HL-60 (cell line): ENCODE measurements at regions not wholly inside any gene's neighbourhood (a gene's known extent, or its start where the extent isn't known, plus 50 kb on each side); places are given as distances from the start of the nearest gene placed in this dataset.

ENCODE experiments used
- DNase-seq, 2 experiments: peaks; one replicate each; pipeline ENCODE4 v3.0.0-alpha.2; 2010 to 2020; ENCODE audit warnings: low read depth in 1 of 2, low spot score in 1 of 2
- H3K27ac ChIP-seq: fragments of 250-450 bp; sonication (Bioruptor Pico); replicated peaks from 2 replicates; pipeline ENCODE4 v1.5.1; 2020; ENCODE audit warnings: mild to moderate bottlenecking, moderate library complexity
- H3K27me3 ChIP-seq: fragments of 250-450 bp; sonication (Bioruptor Pico); 2 replicates; pipeline ENCODE4 v1.5.1; 2021; ENCODE audit warnings: mild to moderate bottlenecking, moderate library complexity; ENCODE audit not compliant: insufficient read depth, poor library complexity, severe bottlenecking
- H3K4me3 ChIP-seq: replicated peaks from 2 replicates; pipeline ENCODE4 v1.5.1; 2011; ENCODE audit warnings: mild to moderate bottlenecking, control low read depth, low read length; ENCODE audit not compliant: insufficient read depth
- GABPA ChIP-seq: IDR thresholded peaks from 2 replicates; pipeline ENCODE4 v1.6.1; 2012; ENCODE audit warnings: low read depth
- POLR2AphosphoS5 ChIP-seq: IDR thresholded peaks from 2 replicates; pipeline ENCODE4 v1.6.1; 2012; ENCODE audit warnings: low read depth
- SPI1 ChIP-seq: IDR thresholded peaks from 2 replicates; pipeline ENCODE4 v1.6.1; 2012; ENCODE audit warnings: low read depth, mild to moderate bottlenecking, borderline replicate concordance
- TF ChIP-seq, protein P1 (sequence below): IDR thresholded peaks from one replicate; pipeline ENCODE4 v1.5.1; 2011; ENCODE audit warnings: low read length, control low read depth, inconsistent platforms; ENCODE audit not compliant: insufficient read depth
- TF ChIP-seq, protein P2 (sequence below): IDR thresholded peaks from 2 replicates; pipeline ENCODE4 v1.6.1; 2012; ENCODE audit warnings: low read depth; ENCODE audit not compliant: insufficient replicate concordance

- Histone ChIP-seq H3K27me3 (no peaks in the 10 kb centered on the region), H3K4me3 (no peak overlapping the region), H3K27ac (no peak overlapping the region)
- no peak for TF ChIP-seq GABPA
- TF ChIP-seq, protein P1, sequence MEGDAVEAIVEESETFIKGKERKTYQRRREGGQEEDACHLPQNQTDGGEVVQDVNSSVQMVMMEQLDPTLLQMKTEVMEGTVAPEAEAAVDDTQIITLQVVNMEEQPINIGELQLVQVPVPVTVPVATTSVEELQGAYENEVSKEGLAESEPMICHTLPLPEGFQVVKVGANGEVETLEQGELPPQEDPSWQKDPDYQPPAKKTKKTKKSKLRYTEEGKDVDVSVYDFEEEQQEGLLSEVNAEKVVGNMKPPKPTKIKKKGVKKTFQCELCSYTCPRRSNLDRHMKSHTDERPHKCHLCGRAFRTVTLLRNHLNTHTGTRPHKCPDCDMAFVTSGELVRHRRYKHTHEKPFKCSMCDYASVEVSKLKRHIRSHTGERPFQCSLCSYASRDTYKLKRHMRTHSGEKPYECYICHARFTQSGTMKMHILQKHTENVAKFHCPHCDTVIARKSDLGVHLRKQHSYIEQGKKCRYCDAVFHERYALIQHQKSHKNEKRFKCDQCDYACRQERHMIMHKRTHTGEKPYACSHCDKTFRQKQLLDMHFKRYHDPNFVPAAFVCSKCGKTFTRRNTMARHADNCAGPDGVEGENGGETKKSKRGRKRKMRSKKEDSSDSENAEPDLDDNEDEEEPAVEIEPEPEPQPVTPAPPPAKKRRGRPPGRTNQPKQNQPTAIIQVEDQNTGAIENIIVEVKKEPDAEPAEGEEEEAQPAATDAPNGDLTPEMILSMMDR = no peak
- TF ChIP-seq, protein P2, sequence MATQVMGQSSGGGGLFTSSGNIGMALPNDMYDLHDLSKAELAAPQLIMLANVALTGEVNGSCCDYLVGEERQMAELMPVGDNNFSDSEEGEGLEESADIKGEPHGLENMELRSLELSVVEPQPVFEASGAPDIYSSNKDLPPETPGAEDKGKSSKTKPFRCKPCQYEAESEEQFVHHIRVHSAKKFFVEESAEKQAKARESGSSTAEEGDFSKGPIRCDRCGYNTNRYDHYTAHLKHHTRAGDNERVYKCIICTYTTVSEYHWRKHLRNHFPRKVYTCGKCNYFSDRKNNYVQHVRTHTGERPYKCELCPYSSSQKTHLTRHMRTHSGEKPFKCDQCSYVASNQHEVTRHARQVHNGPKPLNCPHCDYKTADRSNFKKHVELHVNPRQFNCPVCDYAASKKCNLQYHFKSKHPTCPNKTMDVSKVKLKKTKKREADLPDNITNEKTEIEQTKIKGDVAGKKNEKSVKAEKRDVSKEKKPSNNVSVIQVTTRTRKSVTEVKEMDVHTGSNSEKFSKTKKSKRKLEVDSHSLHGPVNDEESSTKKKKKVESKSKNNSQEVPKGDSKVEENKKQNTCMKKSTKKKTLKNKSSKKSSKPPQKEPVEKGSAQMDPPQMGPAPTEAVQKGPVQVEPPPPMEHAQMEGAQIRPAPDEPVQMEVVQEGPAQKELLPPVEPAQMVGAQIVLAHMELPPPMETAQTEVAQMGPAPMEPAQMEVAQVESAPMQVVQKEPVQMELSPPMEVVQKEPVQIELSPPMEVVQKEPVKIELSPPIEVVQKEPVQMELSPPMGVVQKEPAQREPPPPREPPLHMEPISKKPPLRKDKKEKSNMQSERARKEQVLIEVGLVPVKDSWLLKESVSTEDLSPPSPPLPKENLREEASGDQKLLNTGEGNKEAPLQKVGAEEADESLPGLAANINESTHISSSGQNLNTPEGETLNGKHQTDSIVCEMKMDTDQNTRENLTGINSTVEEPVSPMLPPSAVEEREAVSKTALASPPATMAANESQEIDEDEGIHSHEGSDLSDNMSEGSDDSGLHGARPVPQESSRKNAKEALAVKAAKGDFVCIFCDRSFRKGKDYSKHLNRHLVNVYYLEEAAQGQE = no peak
- no peak for TF ChIP-seq POLR2AphosphoS5
- no peak for TF ChIP-seq SPI1
- no peak for DNase-seq
Observed at GRCh38 chr3:180189310-180189648, 152.5 kb upstream of the PEX5L start.

GRCh38 chr3:180196658-180197057, 159.9 kb upstream of the PEX5L start:
- no peak for TF ChIP-seq POLR2AphosphoS5
- no peak for TF ChIP-seq SPI1
- TF ChIP-seq, protein P1 = no peak
- TF ChIP-seq, protein P2 = no peak
- TF ChIP-seq GABPA = no peak
- DNase-seq = no peak
- H3K27me3 ChIP-seq = no peaks in the 10 kb centered on the region
- H3K27ac ChIP-seq = no peak overlapping the region
- H3K4me3 ChIP-seq = no peak overlapping the region

GRCh38 chr3:180199417-180199995, 162.8 kb upstream of the PEX5L start:
- Histone ChIP-seq H3K4me3 (no peak overlapping the region), H3K27me3 (no peaks in the 10 kb centered on the region), H3K27ac (no peak overlapping the region)
- no peak for TF ChIP-seq GABPA
- TF ChIP-seq, protein P2 = no peak
- TF ChIP-seq, protein P1 = no peak
- TF ChIP-seq POLR2AphosphoS5 = no peak
- TF ChIP-seq SPI1 = no peak
- no peak for DNase-seq
